ENCODE measurements at regions not wholly inside any gene's neighbourhood (a gene's known extent, or its start where the extent isn't known, plus 50 kb on each side); places are given as distances from the start of the nearest gene placed in this dataset.

DNA sequence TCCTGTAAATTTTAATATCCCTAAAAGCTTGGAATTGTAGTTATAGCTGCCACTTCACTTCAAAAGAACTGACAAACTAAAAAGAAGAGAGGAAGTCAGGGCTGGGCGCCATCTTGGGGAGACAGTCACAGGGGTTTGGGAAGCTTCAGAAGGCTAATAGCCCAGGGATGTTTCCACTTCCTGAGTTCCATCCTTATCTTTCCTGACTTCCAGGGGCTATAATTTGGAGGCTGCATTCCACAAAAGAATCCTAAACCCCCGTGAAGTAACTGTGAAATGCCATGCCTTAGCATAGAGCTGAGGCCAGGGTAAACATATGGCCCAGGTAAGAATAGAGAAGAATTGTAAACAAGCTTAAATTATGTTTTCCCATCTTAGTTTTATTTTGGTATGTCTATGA lies 75.4 kb upstream of the LPAR1 start:
- no peaks in the 10 kb centered on the region for H4K20me1 ChIP-seq (ENCODE audit: low read depth)

GRCh38 chr9:111110805-111111204 lies 72.5 kb upstream of the LPAR1 start:
- Histone ChIP-seq H3K4me3 (no peak overlapping the region), H3K36me3 (no peaks in the 10 kb centered on the region), H3F3A (ENCODE audit: low read depth) (no peaks in the 10 kb centered on the region), H3K27ac (no peak overlapping the region), H4K20me1 (ENCODE audit: low read depth) (no peaks in the 10 kb centered on the region), H3K4me1 (peaks cover 5% of the 10 kb centered on the region), H3K4me2 (no peak overlapping the region), H3K79me2 (ENCODE audit: low read depth) (no peaks in the 10 kb centered on the region), H2AFZ (replicated peaks) (peak overlapping the region; percentile 28), H3K9me3 (ENCODE audit: low read depth) (no peaks in the 10 kb centered on the region), H3K9ac (no peak overlapping the region), H3K27me3 (no peaks in the 10 kb centered on the region)
- H3K27me3 Mint-ChIP-seq (ENCODE audit: insufficient read depth, low read depth): no peaks in the 10 kb centered on the region
- H3K27ac Mint-ChIP-seq: no peak overlapping the region
- peaks cover 4% of the 10 kb centered on the region for H3K4me1 Mint-ChIP-seq
- no peak overlapping the region for H3K4me3 Mint-ChIP-seq
- TF ChIP-seq EZH2phosphoT487 (IDR thresholded peaks at IDR 0.05): no peak
- no peak for TF ChIP-seq EZH2 (IDR thresholded peaks at IDR 0.05)
- no peak for TF ChIP-seq CTCF (IDR thresholded peaks at IDR 0.05)
- no peaks in the 10 kb centered on the region for H3K36me3 Mint-ChIP-seq
- no peak for DNase-seq (ENCODE audit: low spot score)
- H3K9me3 Mint-ChIP-seq: no peaks in the 10 kb centered on the region

More for the DNA sequence above, 75.4 kb upstream of the LPAR1 start:
- Mint-ChIP-seq H3K9me3 (no peaks in the 10 kb centered on the region), H3K27ac (no peak overlapping the region), H3K4me1 (no peaks in the 10 kb centered on the region), H3K27me3 (ENCODE audit: insufficient read depth, low read depth) (no peaks in the 10 kb centered on the region), H3K36me3 (no peaks in the 10 kb centered on the region), H3K4me3 (no peak overlapping the region)
- H3K4me3 ChIP-seq: no peak overlapping the region
- H3K36me3 ChIP-seq: no peaks in the 10 kb centered on the region
- no peaks in the 10 kb centered on the region for H3F3A ChIP-seq (ENCODE audit: low read depth)
- H3K9ac ChIP-seq: no peak overlapping the region
- no peak overlapping the region for H3K4me2 ChIP-seq
- no peaks in the 10 kb centered on the region for H3K9me3 ChIP-seq (ENCODE audit: low read depth)
- H2AFZ ChIP-seq (replicated peaks): peak overlapping the region; percentile 17
- H3K27ac ChIP-seq: no peak overlapping the region
- TF ChIP-seq CTCF (IDR thresholded peaks at IDR 0.05) (no peak), EZH2phosphoT487 (IDR thresholded peaks at IDR 0.05) (no peak), EZH2 (IDR thresholded peaks at IDR 0.05) (no peak)
- peaks cover under 1% of the 10 kb centered on the region for H3K4me1 ChIP-seq
- no peaks in the 10 kb centered on the region for H3K79me2 ChIP-seq (ENCODE audit: low read depth)
- H3K27me3 ChIP-seq: no peaks in the 10 kb centered on the region
- no peak for DNase-seq (ENCODE audit: low spot score)

GRCh38 chr9:111108946-111109345 lies 70.7 kb upstream of the LPAR1 start:
- Histone ChIP-seq H2AFZ (replicated peaks) (peak overlapping the region; percentile 9), H3K27ac (no peak overlapping the region), H3K36me3 (no peaks in the 10 kb centered on the region), H3K9ac (no peak overlapping the region), H3F3A (ENCODE audit: low read depth) (no peaks in the 10 kb centered on the region), H3K79me2 (ENCODE audit: low read depth) (no peaks in the 10 kb centered on the region), H3K4me1 (peaks cover 5% of the 10 kb centered on the region), H3K4me2 (no peak overlapping the region), H4K20me1 (ENCODE audit: low read depth) (no peaks in the 10 kb centered on the region), H3K9me3 (ENCODE audit: low read depth) (no peaks in the 10 kb centered on the region), H3K4me3 (no peak overlapping the region), H3K27me3 (no peaks in the 10 kb centered on the region)
- Mint-ChIP-seq H3K27ac (no peak overlapping the region), H3K27me3 (ENCODE audit: insufficient read depth, low read depth) (no peaks in the 10 kb centered on the region), H3K4me3 (no peak overlapping the region), H3K9me3 (no peaks in the 10 kb centered on the region), H3K36me3 (no peaks in the 10 kb centered on the region), H3K4me1 (peaks cover 4% of the 10 kb centered on the region)
- no peak for DNase-seq (ENCODE audit: low spot score)
- no peak for TF ChIP-seq EZH2 (IDR thresholded peaks at IDR 0.05)
- no peak for TF ChIP-seq CTCF (IDR thresholded peaks at IDR 0.05)
- no peak for TF ChIP-seq EZH2phosphoT487 (IDR thresholded peaks at IDR 0.05)

All from neural progenitor cell (in vitro differentiated cells).